NCI-H1436 (cell line): ENCODE measurements at regions not wholly inside any gene's neighbourhood (a gene's known extent, or its start where the extent isn't known, plus 50 kb on each side); places are given as distances from the start of the nearest gene placed in this dataset.

Source experiments
- DNase-seq: peaks from one replicate; lab custom pipeline; 2025; lab: John Stamatoyannopoulos, UW

DNA sequence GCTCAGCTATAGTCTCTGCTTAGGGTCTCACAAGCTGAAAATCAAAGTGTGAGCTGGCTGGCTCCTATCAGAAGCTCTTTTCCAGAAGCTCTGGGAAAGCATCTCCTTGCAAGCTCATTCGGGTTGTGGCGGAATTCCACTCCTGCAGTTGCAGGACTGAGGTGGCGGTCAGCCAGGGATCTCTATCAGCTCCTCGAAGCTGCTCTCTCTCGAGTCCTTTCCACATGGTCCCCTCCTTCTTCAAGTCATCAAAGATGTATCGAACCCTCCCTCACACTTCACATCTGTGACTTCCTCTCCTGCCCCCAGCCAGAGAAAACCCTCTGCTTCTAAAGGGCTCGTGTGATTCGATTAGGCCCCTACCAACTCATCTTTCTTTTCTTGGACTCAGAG lies 141.7 kb downstream of the ZFP36L2 start:
- no peak for DNase-seq

DNA sequence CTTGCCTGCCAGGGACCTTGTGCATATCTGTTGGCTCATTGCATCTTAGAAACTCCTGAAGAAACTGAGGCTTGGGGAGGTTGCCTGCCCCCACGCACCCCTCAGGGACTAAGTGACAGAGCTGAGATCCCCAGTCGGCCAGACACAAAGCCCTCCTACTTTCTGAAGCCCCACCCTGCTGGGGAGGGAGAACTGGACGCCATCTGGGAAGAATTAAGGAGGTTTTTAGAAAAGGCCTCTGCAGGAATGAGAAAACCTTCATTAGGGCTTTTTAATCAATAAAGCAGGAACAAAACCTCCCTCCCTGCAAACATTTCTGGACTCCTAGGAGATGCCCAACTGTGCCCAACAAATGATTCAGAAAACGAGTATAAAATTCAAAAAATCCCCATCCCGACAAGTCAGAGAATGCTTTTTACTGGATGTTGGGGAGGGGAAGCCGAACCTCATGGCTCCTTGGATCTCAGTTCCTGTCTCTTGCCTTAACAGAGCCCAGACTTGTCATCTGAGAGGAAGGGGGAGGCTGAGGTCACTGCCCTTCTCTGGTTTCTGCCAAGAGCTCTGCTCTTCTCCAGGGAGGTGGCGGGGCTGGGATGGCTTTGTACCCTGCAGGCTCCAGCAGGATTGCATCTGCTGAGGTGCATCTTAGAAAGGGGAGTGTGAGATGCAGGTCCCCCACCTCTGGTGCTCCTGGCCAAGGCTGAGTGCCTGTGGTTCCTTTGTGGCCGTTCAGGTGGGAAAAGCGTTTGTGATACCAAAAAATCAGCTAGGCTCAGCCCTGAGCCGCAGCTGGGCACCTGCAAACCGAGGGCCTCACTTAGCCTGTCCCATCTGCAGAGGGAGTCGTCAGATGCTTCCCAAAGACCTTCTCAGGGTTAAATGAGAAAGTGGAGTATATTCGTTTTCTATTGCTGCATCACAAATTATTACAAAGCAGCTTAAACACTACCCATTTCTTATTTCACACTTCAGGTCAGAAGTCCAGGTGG lies 142.4 kb downstream of the ZFP36L2 start:
- DNase-seq: no peak

DNA sequence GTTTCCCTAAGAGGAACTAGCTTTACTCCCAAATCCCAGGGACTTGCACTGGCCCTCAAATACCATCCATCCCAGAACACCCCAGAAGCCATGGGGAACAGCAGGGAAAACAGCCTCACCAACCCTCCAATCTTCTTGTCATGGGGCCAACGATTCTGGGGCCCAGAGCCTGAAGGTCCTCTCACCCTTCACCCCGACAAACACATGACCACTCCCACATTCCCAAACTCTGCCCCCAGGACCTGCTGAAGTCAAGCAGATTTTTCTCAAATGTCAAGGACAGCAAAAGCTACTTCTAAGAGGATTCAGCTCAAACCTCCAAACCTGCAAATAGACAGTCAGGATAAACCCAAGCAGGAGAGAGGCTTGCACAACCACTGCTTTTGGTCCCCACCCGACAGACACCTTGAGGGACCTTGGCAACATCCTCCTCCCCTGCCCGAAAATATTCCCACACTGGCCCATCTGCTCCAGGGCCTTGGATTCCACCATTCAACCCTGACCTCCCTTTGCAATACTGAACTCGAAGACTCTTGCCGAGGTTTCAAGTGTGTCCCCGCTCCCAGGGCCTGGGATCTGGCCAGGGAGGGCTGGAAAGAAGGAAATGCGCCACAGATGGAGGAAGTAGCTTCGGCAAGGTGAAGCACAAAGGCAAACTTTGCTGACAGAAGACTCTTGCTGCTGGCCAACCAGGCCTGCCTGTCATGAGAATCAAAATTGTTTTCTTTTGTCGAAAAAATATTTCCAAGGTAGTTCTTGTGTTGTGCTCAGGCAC lies 143.3 kb downstream of the ZFP36L2 start:
- no peak for DNase-seq

DNA sequence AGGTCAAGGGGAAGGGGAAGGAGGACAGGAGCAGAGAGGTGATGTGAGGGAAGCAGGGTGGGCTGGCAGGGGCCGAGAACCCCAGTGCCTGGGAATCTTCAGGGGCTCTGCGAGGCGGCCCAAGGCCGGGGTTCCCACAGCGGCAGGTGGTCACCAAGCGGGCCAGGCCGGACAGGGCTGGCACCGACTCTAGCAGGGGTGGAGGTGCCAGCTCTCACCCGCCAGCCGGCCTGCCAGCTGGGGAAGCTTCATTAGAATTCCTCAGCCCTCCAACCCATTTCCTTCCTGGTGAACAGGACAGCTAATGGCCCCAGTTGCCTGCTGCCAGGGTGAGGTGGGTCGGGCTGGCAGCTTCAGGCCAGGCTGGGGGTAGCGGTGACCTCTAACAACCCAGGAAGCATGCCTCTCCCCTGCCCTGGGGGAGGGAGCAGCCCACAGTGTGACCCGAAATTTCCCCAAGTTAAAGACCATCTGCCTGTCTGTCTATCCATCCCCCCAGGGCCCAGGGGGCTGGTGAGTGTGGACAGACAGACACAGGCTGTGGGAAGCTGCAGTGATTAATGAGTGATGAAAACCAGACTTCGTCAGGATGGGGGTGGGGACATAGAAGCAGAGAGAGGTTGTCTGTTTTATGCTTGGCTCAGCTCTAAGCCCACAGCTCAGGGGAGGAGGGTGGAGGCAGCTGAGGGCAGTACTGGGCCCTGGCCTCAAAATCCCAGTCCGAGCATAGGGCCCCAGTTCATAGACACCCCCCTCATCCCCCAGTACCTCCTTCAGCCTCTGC lies 144.1 kb downstream of the ZFP36L2 start:
- no peak for DNase-seq

DNA sequence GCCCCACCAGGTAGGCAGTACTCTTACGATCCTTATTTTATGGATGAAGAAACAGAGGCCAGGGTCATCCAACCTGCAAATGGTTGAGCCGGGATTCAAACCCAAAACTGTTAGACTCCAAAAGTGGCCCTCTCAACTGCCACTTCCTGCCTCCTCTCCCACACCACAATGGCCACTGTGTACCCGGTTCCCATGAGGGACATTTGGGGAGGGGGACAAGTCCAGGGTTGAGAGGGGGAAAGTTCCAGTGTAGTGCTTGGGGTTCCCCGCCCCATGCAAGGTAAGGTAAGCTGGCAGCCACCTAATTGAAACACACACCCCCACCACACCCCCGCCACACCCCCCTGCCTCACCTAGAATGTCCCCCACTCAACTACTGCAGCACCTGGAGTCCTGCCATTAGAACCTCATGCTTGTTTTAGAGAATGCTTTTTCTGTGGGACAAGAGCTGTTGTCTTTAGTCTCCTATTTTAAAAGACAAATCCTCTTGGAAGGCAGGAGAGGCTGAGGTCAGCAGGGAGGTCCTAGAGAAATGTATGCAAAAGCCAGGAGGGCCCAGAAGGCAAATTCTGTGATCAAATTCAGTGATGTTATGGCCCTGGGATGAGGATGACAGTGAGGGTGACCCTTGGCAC lies 145.2 kb downstream of the ZFP36L2 start:
- DNase-seq: no peak

DNA sequence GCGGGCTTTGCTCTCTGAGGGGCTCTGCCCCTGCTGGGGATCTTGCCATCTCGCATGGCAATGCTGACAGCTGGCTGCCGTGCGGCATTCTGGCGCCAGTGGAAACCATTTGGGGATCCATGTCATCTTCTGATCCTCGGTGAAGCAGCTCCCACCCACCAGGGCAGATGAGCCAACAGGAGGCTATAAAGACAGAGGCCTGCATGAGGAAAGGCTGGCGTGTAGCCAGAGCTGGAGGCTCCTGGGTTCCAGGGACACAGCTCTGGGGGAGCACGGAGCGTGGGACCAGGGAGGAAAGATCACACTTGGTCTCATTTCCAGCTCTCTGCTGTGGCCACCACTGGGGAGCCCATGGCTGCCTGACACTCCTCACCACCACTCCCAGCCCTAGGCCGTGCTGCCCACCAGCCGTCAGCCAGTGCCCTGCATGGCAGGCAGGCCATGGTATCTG lies 145.8 kb downstream of the ZFP36L2 start:
- no peak for DNase-seq

DNA sequence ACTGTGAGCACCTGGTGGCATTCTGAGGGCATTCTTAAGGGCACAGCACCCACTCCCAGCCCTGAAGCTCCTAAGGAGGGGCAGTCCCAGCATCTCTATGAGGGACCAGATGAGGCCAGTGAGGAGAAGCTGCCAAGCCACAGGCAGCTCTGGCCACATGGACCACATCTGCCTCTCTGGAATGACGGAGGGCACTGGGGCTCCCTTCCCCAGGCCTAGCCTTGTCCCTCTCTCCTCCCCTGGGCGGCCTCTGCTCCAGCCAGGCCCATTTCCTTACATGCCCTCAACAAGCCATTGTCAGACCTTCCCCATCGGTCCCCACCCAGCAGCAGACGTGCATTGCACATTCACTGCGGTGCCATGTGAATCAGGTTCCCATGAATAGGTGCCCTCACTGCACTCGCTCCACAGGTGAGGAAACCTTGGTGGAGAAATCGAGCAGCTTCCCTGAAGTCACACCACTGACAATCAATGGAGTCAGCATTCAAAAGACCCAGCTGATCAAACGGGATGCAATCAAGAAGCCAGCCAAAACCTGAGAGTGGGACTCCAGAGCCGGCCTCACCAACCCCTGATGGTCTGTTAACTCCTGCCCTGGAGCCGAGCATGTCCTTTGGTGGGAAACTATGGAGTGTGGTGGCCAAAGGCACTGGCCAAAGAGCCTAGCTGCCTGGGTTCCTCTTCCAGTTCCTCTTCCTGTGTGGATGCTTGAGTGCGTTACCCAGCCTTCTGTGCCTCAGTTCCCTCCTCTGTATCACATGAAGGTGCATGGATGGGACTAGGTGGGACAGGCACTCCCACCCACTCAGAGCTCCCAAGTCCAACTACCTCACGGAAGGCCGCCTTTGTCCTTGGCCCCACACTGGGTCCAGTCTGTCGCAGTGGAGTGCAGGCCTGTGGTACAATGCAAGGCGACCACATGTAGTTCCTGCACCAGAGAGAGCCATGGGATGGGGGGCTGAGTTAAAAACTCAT lies 147.3 kb downstream of the ZFP36L2 start:
- DNase-seq: no peak

DNA sequence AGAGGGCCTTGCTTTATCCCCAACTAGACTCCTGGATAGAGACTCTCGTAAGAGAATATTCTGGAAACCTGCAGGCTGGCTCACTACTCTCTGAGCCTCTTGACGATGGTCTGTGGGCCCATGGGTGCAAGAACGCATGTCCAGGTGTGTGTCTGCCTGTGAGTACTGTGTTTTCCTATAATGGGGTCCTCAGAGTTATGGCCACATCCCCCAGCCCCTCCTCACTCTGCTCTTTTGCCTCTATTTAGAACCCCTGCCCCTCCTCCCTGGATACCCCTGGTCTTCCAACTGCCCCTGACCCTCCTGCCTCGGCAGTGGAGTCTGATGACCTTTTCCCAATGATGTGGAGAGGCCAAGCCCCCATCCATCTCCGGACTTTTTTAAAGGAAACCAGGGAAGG lies 148.1 kb downstream of the ZFP36L2 start:
- no peak for DNase-seq

DNA sequence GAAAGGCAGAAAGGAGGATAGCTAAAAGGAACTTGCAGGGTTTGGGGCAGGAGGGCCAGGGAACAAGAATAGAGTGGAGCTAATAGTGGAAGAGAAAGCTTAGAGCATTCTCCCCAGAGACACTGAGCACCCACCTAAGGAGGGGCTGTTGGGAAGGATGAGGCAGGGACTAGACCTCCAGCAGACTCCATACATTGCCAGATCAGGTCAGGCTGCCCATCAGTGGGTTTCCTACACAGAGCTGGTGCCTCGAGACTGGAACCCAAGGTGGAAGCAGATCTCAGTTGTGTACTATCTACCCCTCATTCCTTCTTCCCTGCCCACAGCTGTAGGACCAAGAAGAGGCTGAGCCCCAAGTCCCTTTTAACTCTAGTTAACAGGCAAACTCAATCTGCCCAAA lies 148.5 kb downstream of the ZFP36L2 start:
- DNase-seq: no peak

DNA sequence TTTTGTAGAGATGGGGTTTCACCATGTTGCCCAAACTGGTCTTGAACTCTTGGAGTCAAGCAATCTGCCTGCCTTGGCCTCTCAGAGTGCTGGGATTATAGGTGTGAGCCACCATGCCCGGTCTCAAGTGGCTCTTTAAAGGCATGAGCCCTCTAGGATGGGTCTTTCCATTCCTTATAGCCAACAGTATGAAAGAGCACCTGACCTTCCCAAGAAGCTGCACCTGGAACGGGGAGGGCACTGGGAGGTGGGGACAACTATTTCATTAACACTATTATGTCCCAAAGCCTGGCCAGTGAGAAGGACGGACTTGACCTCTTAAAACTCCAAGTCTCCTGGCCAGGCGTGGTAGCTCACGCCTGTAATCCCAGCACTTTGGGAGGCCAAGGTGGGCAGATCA lies 149.7 kb downstream of the ZFP36L2 start:
- DNase-seq: no peak

DNA sequence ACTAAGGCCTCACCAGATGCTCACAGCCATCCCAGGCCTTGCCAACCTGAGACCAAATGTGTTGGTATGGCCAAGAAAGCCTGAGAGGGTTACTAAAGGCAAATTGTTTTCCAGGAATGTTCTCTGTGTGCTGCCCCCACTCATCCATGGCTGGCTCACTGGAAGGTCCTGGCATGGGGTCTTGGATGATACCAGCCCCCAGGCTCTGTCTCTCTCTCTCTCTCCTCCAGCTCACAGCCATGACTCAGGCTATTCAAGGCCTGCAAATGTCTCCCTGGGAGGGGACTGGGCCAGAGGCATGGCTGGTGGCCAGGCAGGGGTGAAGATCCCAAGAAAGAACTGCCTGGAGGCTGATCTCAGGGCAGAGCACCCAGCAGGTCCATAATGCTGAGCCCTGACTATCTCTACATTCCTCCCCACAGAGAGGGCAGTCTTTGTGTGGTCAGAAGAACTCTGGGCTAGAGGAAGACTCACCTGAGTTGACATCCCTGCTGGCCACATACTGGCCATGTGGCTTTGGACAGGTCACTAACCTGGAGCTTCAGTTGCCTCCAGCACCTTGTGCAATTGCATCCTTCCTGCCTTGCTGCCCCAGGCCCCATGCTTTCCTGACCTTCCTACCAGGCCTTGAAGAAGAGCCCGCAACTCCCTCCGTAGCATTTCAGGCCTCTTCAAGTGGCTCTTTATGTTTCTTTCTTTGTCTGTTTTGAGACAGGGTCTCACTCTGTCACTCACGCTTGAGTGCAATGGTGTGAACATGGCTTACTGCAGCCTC lies 150.4 kb downstream of the ZFP36L2 start:
- DNase-seq: no peak

DNA sequence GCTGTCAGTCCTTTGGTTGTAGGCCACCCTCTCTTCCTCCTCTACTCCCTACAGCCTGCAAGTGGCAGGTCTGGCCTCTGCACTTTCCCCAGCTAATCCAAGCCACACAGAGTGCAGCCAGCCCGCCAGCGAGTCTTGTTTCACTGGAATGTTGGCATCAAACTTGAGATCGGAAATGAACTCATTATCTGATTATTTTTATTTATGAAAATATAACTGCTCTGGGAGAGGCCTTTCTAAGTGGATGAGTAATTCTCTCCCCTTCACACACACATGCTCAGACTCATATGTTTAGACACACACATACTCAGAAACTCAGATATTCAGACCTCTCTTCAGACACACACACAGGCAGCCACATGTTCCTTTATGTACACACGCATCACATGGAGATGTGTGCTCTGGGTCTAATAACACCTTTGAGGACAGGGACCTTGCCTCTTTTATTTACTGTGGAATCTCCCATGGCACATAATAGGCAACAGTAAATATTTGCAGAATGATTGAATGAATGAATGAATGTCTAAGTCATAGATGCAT lies 151.3 kb downstream of the ZFP36L2 start:
- no peak for DNase-seq

DNA sequence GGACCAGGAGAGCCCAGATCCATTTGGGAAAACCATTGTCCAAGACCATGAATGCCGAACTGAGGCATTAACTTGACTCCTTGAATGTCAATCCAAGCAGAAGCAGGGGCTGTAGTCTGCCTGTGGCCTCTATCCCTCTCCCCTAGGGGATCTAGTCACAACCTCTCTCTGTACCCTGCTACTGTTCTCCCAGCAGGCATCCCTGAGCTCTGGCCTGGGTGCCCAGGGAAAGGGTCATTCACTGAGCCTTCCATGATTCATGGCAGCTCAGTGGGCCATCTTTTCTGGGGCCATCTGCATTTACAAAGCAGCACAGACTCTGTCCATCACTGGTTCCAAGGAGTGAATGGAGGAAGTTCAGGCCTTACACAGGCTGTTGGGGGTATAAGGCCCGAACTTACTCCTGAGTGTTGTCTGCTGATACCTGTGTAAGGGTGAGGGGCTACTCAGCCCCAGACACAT lies 151.8 kb downstream of the ZFP36L2 start:
- no peak for DNase-seq

DNA sequence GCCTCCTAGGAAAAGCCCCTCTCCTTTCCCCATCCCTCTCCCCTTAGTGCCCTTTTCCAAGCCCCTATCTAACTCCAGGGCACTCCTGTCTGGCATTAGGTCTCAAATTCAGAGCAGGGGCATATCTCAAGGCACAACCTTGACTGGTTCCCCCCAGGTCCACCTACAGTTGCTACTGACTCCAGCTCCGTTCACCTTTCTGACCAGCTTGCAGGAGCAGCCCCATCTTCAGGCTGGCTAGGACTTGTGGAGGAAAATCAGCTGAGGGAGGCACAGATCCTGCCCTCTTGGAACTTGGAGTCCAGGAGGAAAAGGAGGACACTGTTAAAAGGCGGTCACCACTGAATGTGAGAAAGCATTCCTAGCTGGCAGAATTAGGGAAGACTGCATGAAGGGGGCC lies 152.4 kb downstream of the ZFP36L2 start:
- no peak for DNase-seq

DNA sequence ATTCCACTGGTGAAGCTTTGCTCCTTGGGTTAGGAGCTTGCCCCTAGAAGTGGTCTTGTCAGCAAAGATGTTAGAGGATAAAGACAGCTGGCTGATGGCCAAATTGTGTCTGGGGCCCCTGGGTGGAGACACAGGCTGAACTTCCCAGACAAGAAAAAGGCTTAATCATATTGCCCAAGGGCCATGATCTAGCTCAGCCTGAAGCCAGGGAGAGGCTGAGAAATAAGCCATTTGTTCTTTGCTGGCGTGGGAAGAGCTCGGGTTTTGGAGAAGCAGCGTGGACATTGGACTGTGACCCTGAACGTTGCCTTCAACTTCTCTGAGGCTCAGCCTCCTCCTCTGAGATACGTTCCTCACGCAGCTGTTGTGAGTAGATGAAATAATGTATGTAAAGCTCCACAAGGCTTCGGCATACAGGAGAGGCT lies 153.0 kb downstream of the ZFP36L2 start:
- DNase-seq: no peak

DNA sequence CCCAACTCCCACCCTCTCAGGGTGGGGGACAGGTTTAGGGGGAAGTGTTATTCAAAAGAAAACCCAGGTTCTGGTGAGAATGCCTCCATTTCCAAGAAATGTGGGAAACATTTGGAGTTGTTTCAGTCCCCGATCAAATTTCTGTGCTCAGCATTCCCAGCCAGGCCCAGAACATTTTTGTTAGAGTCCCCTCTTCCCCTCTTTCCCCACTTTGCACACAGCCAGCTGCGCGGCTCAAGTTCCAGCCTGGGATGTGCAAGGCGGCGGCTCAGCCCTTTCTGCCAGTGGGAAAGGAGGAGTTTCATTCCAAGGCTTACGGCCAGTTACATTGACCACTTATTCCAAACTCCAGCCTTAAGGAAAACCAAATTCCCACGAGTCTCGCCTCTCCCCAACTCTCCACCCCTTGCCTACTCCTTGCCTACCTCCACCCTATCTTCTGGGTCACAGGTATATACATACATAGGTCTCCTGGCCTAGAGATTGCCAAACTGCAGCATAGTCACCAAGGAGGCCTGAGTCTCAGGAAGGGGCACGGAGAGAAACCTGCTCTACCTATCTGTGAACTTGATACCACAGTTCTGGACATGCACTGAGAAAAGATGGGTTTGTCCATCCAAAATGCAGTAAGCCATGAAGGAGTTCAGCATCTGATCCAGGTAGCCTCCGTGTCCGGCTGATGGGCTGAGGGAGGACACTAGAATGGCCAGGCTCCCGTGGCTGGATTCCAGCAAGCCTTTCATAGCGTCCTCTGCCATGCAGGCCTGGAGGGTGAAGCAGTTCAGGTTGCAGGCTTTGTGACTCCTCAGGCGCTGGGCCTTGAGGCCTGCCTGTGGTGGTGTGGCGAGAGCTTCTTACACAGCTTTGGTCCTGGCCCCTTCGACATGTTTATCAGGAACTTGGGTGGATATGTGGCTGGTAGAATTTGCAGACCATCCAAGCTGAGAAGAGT lies 154.5 kb downstream of the ZFP36L2 start:
- DNase-seq: no peak

DNA sequence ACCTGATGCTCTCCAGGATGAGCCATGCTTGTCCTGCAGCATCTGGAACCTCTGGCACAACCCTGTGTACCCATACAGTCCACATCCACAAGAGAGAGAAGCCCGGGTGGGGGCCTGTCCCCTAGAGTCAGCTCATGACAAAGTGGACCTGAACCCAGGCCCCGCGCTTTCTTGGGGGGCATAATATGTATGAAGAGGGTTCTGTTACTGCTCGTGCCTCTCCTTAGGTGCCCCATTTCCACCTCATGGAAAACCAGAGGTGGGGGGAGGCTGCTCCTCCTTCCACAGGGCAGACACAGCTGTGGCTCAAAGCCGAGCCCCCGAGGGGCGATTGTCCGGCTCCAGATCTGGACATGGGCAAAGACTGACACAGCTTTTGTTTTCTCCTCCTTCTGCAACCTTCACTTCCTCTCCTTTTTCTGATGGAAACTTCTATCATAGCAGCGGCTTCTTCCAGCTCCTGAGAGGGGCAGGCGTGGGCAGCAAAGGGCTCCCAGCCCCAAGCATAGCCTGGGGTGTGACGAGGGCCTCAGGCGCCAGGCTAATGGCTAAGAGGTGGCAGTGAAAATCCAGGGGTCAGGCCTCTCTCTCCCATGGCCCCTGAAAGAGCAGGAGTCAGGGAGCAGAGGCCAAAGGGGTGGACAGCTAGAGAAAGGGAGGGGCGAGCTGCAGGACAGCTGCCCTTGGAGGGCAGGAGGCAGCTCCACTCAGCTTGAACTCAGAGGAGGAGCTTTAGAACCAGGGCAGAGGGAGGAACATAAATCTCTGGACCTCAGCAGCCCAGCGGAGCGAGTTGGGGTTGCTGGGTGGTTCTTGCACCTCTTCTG lies 155.5 kb downstream of the ZFP36L2 start:
- DNase-seq: no peak
